DOHH2 (cell line): ENCODE measurements at regions not wholly inside any gene's neighbourhood (a gene's known extent, or its start where the extent isn't known, plus 50 kb on each side); places are given as distances from the start of the nearest gene placed in this dataset.

Experiments used
- CTCF ChIP-seq: fragments of 200-600 bp; sonication (generic); IDR thresholded peaks from one replicate; pipeline ENCODE4 v1.5.1; 2014; ENCODE audit warnings: antibody characterized with exemption, mild to moderate bottlenecking, low read depth, low read length; ENCODE audit not compliant: poor library complexity, severe bottlenecking
- EZH2phosphoT487 ChIP-seq: fragments of 200-600 bp; sonication (generic); IDR thresholded peaks from 2 replicates; pipeline ENCODE4 v1.6.1; 2017; ENCODE audit warnings: borderline replicate concordance, mild to moderate bottlenecking, antibody characterized with exemption, low read length, moderate library complexity, mixed read lengths

GRCh38 chr18:73913505-73913904 is 234.1 kb downstream of the FBXO15 start:
- TF ChIP-seq CTCF (no peak), EZH2phosphoT487 (no peak)
